HL-60 (cell line): ENCODE measurements at regions not wholly inside any gene's neighbourhood (a gene's known extent, or its start where the extent isn't known, plus 50 kb on each side); places are given as distances from the start of the nearest gene placed in this dataset.

Experiments
- DNase-seq, 2 experiments: peaks; one replicate each; pipeline ENCODE4 v3.0.0-alpha.2; 2010 to 2020; ENCODE audit warnings: low read depth in 1 of 2, low spot score in 1 of 2
- H3K27ac ChIP-seq: fragments of 250-450 bp; sonication (Bioruptor Pico); replicated peaks from 2 replicates; pipeline ENCODE4 v1.5.1; 2020; ENCODE audit warnings: mild to moderate bottlenecking, moderate library complexity
- H3K27me3 ChIP-seq: fragments of 250-450 bp; sonication (Bioruptor Pico); 2 replicates; pipeline ENCODE4 v1.5.1; 2021; ENCODE audit warnings: mild to moderate bottlenecking, moderate library complexity; ENCODE audit not compliant: insufficient read depth, poor library complexity, severe bottlenecking
- H3K4me3 ChIP-seq: replicated peaks from 2 replicates; pipeline ENCODE4 v1.5.1; 2011; ENCODE audit warnings: mild to moderate bottlenecking, control low read depth, low read length; ENCODE audit not compliant: insufficient read depth
- CTCF ChIP-seq: IDR thresholded peaks from one replicate; pipeline ENCODE4 v1.5.1; 2011; ENCODE audit warnings: low read length, control low read depth, inconsistent platforms; ENCODE audit not compliant: insufficient read depth
- GABPA ChIP-seq: IDR thresholded peaks from 2 replicates; pipeline ENCODE4 v1.6.1; 2012; ENCODE audit warnings: low read depth
- POLR2AphosphoS5 ChIP-seq: IDR thresholded peaks from 2 replicates; pipeline ENCODE4 v1.6.1; 2012; ENCODE audit warnings: low read depth
- REST ChIP-seq: IDR thresholded peaks from 2 replicates; pipeline ENCODE4 v1.6.1; 2012; ENCODE audit warnings: low read depth; ENCODE audit not compliant: insufficient replicate concordance
- SPI1 ChIP-seq: IDR thresholded peaks from 2 replicates; pipeline ENCODE4 v1.6.1; 2012; ENCODE audit warnings: low read depth, mild to moderate bottlenecking, borderline replicate concordance

GRCh38 chr15:85976986-85977385 lies 102.7 kb upstream of the AGBL1 start:
- no peaks in the 10 kb centered on the region for H3K27me3 ChIP-seq
- no peak for TF ChIP-seq POLR2AphosphoS5
- no peak for TF ChIP-seq CTCF
- TF ChIP-seq SPI1: no peak
- no peak for TF ChIP-seq GABPA
- no peak for TF ChIP-seq REST

GRCh38 chr15:85977586-85977985 lies 102.1 kb upstream of the AGBL1 start:
- H3K27ac ChIP-seq: no peak overlapping the region
- TF ChIP-seq GABPA: no peak
- TF ChIP-seq SPI1: no peak
- TF ChIP-seq CTCF: no peak
- TF ChIP-seq POLR2AphosphoS5: no peak
- no peak for TF ChIP-seq REST
- no peak overlapping the region for H3K4me3 ChIP-seq
- H3K27me3 ChIP-seq: no peaks in the 10 kb centered on the region
- DNase-seq: no peak

More at GRCh38 chr15:85976986-85977385, 102.7 kb upstream of the AGBL1 start:
- Histone ChIP-seq H3K4me3 (no peak overlapping the region), H3K27ac (no peak overlapping the region)
- DNase-seq: no peak

- no peak for DNase-seq
- TF ChIP-seq CTCF: no peak
Measured at GRCh38 chr15:85979929-85980328, 99.7 kb upstream of the AGBL1 start.

GRCh38 chr15:85980946-85981345 lies 98.7 kb upstream of the AGBL1 start:
- TF ChIP-seq REST (no peak), GABPA (no peak), POLR2AphosphoS5 (no peak), SPI1 (no peak), CTCF (no peak)
- peak in 1 of 2 experiments; percentile 22 for DNase-seq
- Histone ChIP-seq H3K4me3 (no peak overlapping the region), H3K27me3 (no peaks in the 10 kb centered on the region), H3K27ac (0 out of 2 replicates have a peak overlapping the region, but pooled peaks have one; percentile 5)

More at GRCh38 chr15:85979929-85980328, 99.7 kb upstream of the AGBL1 start:
- H3K27me3 ChIP-seq: no peaks in the 10 kb centered on the region
- H3K4me3 ChIP-seq: no peak overlapping the region
- H3K27ac ChIP-seq: no peak overlapping the region
